ENCODE measurements at regions not wholly inside any gene's neighbourhood (a gene's known extent, or its start where the extent isn't known, plus 50 kb on each side); places are given as distances from the start of the nearest gene placed in this dataset.

DNA sequence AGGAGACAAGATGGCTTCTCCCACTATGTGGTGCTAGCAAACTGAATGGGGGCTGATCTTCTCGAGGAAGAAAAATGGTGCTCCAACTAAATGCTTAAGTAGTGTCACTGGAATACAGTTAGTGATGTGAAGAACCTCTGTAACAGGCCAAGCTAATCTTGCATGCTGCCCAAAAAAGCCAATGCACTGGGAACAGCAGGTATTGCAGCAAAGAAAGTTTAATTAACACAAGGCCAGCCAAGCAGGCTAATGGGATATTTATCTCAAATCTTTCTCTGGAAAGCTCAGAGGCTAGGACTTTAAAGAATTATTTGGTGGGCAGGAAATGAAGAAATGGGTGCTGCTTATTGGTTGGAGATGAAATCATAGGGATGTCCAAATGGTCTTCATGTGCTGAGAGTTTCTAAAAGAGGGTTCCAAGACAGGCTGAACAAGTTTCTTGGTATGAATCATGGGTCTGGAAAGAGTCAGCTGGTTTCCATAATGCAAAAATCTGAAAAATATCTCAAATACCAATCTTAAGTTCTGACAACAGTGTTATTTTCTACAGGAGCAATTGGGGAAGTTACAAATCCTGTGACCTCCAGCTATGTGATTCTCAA is 1550.5 kb downstream of the SLITRK5 start:
- DNase-seq = no peak

DNA sequence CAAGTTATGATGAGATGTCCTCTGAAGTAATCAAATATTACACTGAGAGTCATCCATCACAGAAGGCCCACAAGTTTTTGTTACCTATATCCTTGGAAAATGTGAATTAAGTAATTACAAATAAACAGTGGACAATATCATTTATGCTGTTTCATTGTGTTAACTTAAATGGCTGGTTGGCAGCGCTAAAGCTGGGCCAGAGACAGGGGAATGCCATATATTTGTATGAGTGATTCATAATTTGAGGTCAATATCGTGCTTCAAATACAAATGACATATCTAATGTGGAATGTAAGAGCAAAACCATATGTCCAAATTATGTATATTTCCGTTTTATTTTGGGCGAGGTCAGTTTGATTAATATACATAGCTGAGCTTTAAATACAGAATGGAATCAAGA is 1556.2 kb downstream of the SLITRK5 start:
- no peak for DNase-seq

DNA sequence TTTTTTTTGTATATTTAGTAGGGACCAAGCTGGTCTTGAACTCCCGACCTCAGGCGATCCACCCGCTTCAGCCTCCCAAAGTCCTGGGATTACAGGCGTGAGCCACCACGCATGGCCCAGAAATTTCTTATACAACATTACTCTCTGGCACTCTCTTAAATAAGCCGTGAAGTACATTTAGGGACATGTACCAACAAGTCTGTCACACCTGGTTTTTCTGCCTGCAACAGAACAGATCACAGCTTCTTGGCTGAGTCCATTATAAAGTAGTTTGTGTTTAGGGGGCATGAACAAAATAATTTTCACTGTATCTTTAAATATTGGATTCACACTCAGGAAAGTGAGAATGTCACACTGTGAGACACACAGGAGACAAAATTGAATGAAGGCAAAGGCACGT is 1567.3 kb downstream of the SLITRK5 start:
- no peak for DNase-seq

DNA sequence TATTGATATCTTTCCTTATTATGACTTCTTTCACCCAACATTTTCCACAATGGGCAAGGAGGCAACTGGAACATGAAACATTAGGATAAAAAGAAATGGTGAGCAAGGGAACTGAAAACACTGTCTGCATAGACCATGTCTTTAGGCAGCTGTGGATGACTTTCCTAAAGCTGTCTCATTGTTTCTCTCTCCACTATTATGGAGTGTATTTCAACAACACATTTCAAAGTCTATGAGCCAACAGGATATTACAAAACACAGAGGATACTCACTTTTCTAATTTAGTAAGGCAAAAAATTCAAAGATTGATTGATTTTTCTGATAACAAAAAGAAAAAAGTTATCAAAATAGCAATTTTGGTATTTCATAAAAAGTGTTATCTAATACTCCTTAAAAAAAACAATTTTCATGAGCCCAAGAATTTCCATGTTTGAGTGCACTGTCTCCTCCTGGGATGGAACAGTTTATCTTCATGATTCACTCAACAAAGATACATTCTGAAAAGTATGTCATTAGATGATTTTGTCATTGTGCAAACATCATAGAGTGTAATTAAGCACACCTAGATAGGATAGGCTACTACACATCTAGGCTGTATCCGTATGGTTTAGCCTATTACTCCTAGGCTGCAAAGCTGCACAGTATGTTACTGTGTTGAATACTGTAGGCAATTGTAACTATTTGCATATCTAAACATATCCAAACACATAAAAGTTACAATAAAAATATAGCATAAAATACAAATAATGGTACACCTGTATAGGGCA is 1568.4 kb downstream of the SLITRK5 start:
- no peak for DNase-seq

DNA sequence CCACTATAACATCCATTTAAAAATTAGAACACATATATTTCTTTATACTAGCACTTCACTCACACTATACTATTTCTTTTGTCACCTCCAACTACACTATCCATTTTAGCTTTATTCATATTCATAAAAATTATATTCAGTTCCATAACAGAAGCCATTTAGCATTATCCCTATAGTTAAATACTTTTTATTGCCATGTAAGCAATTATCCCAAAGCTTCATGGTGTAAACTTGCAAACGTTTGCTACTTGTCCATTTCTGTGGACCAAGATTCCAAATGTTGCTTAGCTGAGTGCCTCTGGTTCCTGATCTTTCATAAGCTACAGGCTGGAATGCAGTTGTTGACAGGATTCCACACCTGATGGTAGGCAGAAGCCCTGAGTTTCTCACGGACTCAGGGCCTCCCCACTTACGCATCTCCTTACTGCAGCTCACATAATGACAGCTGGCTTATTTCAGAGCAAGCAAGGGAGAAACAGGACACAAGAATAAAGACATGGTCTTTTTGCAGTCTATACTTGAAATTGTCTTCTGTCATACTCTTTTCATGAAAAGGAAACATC is 1584.8 kb downstream of the SLITRK5 start:
- no peak for DNase-seq

DNA sequence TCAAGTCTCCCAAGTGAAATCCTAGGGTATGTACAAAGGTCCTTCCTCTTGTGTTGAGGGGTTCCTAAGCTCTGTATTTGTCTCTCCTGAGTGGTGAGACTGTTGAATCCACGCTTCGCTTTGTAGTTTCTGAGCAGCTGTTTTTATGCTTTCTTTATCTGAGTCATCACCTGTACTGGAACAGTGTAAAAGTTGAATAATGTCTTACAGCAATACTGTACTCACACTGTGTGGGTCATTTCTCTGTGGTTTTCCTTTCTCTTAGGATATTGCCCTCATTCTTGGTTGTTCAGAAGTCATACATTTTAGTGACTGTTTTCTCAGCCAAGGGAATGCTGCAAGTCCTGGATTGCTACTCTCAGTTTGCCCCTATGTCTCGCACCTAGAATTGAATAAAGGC is 1596.6 kb downstream of the SLITRK5 start:
- no peak for DNase-seq

DNA sequence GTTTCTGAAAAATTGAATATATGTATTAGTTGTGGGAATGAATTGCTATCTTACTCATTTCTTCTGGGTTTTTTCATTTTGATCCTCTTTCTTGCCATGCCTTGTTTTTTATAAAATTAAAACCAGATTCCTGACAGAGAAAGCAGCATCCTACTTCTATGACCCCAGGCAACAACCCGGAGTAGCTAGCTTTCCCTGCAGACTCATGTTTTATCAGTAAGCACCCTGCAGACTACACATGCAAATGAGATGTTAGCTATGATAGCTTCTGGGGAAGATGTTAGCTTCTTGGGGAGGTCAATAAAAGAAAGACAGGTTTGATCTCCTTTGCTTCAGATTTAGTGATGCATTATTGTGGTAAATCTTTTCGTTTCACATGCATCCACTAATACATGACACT is 1598.6 kb downstream of the SLITRK5 start:
- DNase-seq = no peak

DNA sequence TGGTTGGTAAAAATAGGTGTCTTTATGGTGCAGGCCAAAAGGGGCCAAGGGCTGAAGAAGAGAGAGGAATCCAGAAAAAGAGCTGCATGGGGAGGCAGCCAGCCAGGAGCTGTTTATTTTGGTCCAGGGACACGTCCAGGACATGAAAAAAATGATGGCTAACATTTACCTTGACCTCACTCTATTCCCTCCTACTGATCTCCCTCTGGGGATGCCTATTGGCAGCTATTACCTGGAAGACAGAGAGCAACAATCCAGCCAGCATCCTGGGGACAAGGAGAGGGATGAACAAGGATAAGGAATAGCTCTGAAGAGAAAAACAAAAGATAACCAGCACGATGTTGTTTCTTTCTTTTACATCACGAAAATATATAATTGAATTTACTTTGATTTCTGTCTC is 1599.6 kb downstream of the SLITRK5 start:
- peak; percentile 26 for DNase-seq

DNA sequence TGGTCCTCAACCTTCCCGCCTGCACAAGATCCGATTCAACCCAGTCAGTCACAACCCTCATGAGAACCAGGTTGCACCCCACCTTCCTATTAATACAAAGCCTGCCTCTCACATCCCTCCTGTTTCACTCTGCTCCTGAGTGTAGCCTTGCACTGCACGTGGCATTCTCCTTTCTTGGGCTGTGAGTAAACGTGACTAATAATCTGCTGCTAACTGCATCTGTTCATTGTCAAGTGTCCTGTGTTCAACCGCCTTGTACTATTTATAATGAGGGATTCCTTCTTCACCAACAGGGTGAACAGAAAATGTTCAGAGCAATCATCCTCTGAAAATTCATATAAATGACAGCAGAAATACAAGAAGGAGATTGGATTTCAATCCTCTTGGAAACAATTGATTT is 1608.2 kb downstream of the SLITRK5 start:
- no peak for DNase-seq

DNA sequence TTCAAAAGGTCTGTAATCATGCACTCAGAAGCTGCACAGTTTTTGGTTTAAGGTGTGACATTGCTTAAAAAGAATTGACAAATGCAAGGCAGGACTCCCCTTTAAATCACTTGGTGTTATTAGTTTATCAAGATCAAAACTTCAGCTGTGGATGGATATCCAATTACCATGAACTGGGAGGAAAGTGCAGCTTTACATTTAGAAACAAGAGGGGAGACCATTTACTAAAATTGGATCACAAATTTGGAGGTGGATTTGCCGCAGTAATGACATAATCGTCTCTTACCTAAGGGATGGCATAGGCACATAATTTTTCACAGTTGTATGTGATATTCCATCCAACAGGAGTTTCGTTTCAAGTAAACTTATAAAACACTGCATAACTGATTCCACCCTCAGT is 1610.2 kb downstream of the SLITRK5 start:
- DNase-seq = no peak

DNA sequence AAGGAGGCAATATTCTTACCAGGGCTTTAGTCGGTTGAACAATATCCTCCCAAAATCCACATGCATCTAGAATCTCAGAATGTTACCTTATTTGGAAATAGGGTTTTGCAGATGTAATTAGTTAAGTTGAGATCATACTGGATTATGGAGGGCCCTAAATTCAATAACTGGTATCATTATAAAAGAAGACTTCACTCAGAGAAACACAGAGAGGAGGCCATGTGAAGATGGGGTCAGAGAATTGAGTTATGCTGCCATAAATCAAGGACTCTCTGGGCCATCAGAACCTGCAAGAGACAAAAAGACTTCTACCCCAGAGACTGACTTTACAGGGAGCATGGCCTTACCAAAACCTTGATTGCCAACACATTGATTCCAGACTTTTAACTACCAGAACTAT is 1611.1 kb downstream of the SLITRK5 start:
- no peak for DNase-seq

DNA sequence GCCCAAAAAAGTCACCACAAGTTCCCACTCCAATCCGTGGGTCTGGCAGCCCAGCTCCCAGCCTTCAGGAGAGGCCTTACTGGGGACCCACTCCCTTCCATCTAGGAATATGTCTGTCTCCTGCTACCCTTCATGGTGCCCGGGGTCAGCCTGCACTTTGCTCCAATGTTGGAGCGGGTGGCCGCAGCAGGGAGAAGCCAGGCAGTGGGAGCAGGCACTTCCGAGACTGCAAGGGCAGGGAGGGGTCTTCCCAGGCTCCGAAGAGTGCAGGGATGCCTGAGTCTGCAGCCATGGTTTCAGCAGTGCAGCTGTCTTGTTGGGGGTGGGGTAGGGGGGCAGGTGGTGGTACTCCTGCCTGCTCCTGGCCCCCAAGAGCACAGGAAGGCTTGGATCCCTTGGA is 1616.2 kb downstream of the SLITRK5 start:
- DNase-seq = no peak

DNA sequence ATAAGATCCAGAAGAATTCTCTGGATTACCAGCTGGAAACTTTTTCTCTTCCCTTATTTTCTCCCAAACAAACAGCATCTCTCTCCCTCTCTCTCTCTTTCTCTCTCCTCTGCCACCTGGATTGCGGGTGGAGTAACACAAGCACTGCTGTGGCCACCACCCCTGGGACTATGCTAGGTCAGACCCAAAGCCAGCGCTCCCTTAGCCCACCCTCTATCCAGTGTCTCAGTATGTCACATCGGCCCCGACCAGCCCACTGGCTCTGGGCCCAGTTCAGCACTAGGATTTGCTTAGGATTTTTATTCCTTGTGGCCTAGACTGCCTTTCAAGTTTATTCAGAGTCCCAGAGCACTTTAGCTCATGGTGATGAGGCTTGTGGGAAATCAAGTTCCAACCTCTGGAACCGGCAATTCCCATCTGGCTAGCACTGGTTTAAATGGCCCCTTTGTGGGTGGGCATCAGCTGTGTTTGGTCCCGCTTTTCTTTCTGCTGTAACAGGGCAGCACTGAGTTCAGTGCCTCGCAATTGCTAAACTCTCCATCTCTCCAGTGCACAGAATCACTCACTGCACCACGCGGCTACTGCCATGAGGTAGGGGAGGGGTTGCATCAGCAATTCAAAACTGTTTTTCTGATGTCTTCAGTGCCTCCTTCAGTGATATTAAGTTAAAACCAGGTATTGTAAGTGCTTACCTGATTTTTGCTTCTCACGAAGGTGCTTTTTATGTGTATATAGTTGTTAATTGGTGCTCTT is 1623.1 kb downstream of the SLITRK5 start:
- DNase-seq = no peak

DNA sequence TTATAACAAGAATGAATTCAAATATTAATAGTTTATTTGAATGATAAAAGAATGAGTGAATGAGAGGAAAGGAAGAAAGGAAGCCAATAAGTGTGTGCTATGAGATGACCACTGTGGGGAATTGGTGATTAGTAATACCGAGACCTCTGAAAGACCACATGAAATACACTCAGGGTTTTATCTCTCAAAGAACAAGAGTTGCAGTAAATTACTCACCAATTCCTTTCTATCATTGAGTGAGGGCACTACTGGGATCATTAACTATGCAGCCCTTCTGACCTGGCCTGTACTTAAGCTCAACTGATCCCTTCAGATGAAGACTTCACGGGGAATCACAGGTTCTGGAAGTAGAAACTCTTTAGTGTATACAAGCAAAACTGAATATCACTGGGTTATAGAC is 1636.1 kb downstream of the SLITRK5 start:
- DNase-seq = no peak

DNA sequence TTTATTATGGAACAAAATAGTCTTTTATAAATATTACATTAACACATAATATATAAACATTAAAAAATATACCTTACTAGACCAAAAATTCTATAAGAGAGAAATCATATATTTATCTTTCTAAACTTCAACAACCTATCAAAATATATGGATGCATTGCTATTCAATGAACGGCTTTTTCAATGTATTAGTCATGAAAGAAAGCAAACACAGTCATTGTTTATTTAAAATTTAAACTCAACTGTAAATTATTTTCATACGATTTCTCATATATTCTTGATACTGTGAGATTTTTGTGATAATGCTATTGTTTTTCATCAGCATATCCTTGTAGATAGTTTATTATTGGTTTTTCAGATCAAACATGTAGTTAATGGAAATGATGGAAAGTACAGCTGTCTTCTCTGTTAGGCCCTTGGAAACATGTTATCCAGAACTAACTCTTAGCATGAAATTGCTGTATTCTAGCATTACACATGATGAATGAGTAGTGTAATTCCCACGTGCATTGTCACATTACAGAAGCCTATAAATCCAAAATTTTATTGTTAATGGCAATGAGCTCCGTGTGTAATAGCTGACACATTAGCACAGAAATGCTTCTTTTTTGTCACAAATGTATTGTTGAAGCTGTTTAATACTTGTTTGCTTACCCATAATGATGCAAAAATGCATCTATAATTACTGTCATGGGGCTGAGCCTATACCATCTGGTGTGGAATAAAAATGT is 1639.9 kb downstream of the SLITRK5 start:
- peak; percentile 26 for DNase-seq

DNA sequence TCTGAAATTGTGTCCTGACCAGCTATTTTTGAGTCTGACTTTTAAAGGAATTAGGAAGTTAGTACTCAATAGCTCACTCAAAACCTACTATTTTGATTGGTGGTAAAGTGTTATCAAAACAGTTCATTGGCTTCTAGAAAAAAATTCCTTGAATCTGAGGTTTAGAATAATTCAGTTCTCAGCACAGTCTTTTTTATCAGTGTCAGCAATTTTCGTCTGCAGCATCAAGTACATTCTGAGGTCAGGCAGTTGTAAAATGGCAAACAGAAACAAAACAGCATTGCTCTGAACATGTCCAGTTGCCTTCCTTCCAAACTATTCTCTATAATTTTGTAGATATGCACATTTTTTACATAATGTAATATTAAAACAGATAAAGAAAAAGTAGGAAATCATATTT is 1644.1 kb downstream of the SLITRK5 start:
- DNase-seq = no peak

DNA sequence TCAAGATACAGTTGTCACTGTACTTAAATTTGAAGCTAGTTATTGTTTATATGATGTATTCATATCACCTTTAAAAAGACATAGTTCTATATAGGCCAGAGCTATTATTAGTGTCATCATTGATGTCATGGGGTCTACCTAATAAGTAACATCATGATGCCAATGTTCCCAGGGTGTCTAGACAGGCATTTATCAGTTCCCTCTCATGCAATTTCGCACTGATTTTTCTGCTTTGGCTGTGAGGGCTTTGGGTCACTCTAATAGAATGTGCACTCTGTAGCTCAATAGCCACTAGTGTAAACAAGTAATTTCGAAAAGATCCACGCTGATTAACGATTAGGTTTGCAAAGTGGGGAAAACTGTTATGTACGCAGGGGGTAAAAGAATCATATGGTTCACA is 1651.3 kb downstream of the SLITRK5 start:
- DNase-seq = no peak

DNA sequence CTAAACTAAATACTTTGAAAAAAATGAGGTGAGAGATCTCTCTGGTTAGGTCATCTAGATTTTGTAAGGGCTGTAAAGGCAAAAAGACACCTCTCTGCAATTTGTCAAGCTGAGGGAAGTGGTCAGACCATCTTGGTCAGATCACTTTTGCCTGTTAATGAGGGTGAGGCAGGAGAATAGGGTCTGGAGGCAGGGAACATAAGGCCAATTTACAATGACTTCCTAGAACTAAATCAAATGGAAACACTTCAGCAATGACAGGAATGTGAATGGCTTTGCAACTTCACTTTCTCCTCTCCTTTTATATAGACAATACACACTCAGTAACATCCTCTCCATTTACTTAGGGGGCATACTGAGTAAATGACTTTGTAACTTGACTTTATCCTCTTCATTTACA is 1653.4 kb downstream of the SLITRK5 start:
- no peak for DNase-seq

DNA sequence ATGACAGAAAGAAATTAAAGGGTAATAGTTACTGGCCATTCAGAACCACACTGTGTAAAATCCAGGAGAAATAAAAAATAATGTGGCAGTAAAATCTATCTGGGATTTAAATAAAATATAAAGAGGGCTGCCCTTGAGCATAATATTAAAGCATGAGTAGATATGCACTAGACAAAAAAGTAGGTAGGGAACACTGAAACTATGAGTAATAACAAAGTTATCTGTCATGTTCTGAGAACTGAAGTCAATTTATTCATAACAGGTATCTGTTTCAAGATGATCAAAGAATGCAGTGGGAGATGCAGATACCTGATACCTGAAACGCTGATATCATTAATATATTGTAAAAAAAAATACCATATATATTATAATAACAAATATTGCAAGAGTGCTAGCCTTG is 1672.0 kb downstream of the SLITRK5 start:
- DNase-seq = no peak

DNA sequence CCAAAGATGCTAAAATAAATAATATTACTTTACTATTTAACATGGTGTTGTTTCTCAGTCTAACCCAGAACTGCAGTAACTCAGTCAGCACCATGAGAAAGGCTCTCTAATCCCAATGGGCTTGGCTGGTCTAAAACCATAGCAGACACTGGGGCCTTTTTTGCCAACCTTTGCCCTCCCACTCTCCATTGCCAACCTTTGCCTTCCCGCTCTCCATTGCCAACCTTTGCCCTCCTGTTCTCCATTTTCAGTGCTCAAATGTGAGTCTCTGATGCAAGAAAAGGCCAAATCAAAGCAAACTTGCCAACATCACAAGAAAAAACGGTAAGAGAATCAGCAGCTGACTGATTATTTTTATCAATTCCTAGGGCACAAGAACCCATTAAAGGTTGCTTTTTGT is 1681.2 kb downstream of the SLITRK5 start:
- no peak for DNase-seq

DNA sequence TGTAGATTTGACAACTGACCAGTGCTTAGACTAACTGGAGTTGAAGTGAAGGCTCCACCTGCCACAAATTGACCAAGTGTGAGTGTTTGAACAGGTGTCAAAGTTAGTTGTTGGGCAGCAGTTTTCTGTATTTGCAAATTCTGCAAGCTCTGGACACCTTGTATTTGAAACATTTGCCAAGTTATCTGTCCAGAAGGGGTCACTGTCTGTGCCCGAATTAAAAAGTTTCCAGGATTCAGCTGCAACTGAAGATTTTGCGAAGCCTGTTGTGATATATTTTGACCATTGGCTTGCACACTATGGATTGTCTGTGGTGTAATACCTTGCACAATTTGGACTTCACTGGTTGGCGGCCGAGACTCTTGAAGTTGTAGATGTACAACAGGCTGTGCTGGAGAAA is 1690.7 kb downstream of the SLITRK5 start:
- DNase-seq = no peak

DNA sequence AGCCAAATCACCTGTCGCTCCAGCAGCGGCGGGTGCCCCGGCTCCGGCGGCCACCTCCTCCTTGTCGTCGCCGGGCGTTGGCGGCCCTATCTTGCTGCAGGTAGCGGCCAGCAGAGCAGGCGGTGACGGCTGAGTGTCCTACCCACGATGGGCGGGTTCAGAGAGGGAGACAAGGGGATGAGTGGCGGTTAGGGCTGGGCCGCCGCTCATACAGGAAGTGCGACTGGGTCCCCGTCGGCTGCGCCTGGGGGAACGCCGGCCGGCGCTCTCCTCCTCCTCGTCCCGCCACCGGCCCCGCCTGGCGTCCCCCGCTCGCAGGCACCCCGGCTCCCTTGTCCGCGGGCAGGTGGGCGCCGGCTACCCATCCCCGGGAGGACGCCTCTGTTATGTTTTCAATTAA is 1692.0 kb downstream of the SLITRK5 start:
- DNase-seq = no peak

DNA sequence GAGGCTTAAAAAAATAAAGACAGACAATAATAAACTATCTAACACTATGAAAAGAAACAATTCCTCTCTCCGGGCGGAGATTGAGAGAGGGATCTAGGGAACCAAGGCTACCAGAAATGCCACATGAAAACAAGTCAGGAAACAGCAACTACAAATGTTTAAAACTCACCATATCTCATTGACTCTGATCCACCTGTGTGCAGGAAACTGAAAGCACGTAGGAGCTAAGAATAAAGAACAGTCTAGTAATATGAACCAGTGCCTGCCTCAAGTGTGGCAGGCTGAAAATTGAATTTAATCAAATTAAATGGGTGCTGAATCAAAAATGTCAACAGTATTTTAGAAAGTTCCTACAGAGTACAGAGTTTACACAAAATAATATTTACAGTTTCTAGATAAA is 1701.0 kb downstream of the SLITRK5 start:
- no peak for DNase-seq
